OCI-LY3 (cell line): ENCODE measurements at regions not wholly inside any gene's neighbourhood (a gene's known extent, or its start where the extent isn't known, plus 50 kb on each side); places are given as distances from the start of the nearest gene placed in this dataset.

ENCODE experiments used
- CTCF ChIP-seq: fragments of 200-600, 300-600 bp; sonication (generic); IDR thresholded peaks from 2 replicates; pipeline ENCODE4 v1.5.1; 2014; ENCODE audit warnings: antibody characterized with exemption, low read length, low read depth
- EZH2phosphoT487 ChIP-seq: fragments of 200-600 bp; shearing (Covaris generic); IDR thresholded peaks from 2 replicates; pipeline ENCODE4 v1.6.1; 2018; ENCODE audit warnings: antibody characterized with exemption, mixed run types, low read depth

DNA sequence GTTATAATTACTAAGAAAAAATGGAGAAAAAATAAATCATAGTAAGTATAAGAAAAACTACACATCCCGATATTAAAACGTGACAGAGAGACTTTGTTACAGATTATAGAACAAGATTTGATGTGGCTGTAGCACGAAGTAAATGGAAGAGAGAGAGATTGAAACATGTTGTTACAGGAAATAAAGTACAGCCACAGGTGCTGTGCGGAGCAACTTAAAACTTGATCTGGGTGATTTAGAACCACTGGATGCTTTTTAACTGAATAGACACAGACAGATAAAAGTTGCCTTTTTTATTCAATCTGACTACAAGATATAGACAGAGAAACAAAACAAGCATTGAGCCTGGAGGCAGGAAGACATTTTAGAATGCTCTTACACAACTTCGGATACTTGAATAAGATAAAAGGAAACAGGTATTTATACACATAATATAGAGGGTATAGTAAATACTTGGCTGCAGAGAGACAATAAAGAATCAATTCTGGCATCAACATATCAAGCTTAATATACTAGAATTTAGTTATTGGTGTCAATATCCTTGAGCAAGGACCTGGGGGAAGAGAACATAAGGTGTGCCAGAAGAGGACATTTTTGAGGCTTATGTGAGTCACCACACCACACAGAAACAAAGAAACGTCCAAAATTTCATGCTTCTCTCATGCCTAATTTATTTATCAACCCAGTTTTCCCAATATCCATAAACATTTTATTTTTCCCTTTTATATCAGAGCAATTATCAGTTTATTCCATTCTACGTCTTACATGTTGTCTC lies 548.5 kb downstream of the SLITRK1 start:
- TF ChIP-seq CTCF (no peak), EZH2phosphoT487 (no peak)
